H1 (cell line): ENCODE measurements at regions not wholly inside any gene's neighbourhood (a gene's known extent, or its start where the extent isn't known, plus 50 kb on each side); places are given as distances from the start of the nearest gene placed in this dataset.

Source experiments
- CTCF ChIA-PET: fragments of 300-600 bp; sonication (Branson Sonifier 250); formaldehyde crosslinking; loops from one replicate; lab custom pipeline; 2021; ENCODE audit not compliant: partially characterized antibody; lab: Charles Lee
- POLR2A ChIA-PET: fragments of 300-600 bp; sonication (Branson Sonifier 250); formaldehyde crosslinking; loops from one replicate; lab custom pipeline; 2021; ENCODE audit warnings: inconsistent platforms; ENCODE audit not compliant: partially characterized antibody; lab: Charles Lee
- DNase-seq, 2 experiments: peaks; one replicate each; pipeline versions ENCODE4 v3.0.0 to v3.0.0-alpha.2; 2010 to 2022; ENCODE audit warnings: low spot score in 2 of 2, low read depth in 1 of 2, mixed read lengths in 1 of 2
- FAIRE-seq: peaks from 2 replicates; lab custom pipeline; 2011; peaks lifted over from hg19 to GRCh38; lab: Jason Lieb, UNC
- H2AFZ ChIP-seq: 2 replicates; pipeline ENCODE4 v1.8.1; 2012; ENCODE audit warnings: low read length, inconsistent platforms
- H2AK5ac ChIP-seq: 2 replicates; pipeline ENCODE4 v1.6.1; 2013; ENCODE audit warnings: low read depth, low read length
- H2BK120ac ChIP-seq: replicated peaks from 2 replicates; pipeline ENCODE3; 2013; ENCODE audit warnings: low read depth, low read length, inconsistent platforms
- H2BK12ac ChIP-seq: 2 replicates; pipeline ENCODE4 v1.6.1; 2013; ENCODE audit warnings: low read depth, low read length
- H2BK15ac ChIP-seq: 2 replicates; pipeline ENCODE4 v1.6.1; 2013; ENCODE audit warnings: low read length
- H2BK20ac ChIP-seq: 2 replicates; pipeline ENCODE4 v1.6.1; 2013; ENCODE audit warnings: low read length
- H2BK5ac ChIP-seq: 2 replicates; pipeline ENCODE4 v1.6.1; 2013; ENCODE audit warnings: low read depth, low read length
- H3K14ac ChIP-seq: 2 replicates; pipeline ENCODE4 v1.6.1; 2013; ENCODE audit warnings: inconsistent platforms; ENCODE audit not compliant: insufficient read length
- H3K18ac ChIP-seq: 2 replicates; pipeline ENCODE4 v1.6.1; 2013; ENCODE audit warnings: low read length; ENCODE audit errors: extremely low read depth
- H3K23ac ChIP-seq: 2 replicates; pipeline ENCODE4 v1.6.1; 2013; ENCODE audit warnings: inconsistent platforms; ENCODE audit not compliant: insufficient read length
- H3K23me2 ChIP-seq: 2 replicates; pipeline ENCODE4 v1.6.1; 2013; ENCODE audit warnings: low read depth, low read length
- H3K27ac ChIP-seq: 2 replicates; pipeline ENCODE4 v1.6.1; 2011; ENCODE audit warnings: low read depth, low read length, inconsistent platforms
- H3K27me3 ChIP-seq, 4 experiments: replicated peaks in 1 of 4; 1 replicate in 1 of 4; 2 replicates in 3 of 4; pipeline versions ENCODE4 v1.6.1 to v1.8.1; 2011 to 2013; ENCODE audit warnings: low read length in 3 of 4, mild to moderate bottlenecking in 3 of 4, inconsistent platforms in 2 of 4, mixed read lengths in 2 of 4, moderate library complexity in 1 of 4; ENCODE audit not compliant: control insufficient read depth in 3 of 4, insufficient read depth in 3 of 4; ENCODE audit errors: extremely low read depth in 1 of 4
- H3K36me3 ChIP-seq, 4 experiments: 2 replicates each; pipeline versions ENCODE4 v1.6.1 to v1.8.1; 2011 to 2013; ENCODE audit warnings: mild to moderate bottlenecking in 4 of 4, low read length in 3 of 4, moderate library complexity in 2 of 4, control low read depth in 1 of 4, inconsistent platforms in 1 of 4; ENCODE audit not compliant: insufficient read depth in 4 of 4, control insufficient read depth in 2 of 4
- H3K4ac ChIP-seq: replicated peaks from 2 replicates; pipeline ENCODE3; 2013; ENCODE audit warnings: low read length, low read depth, mixed read lengths, inconsistent platforms; ENCODE audit not compliant: insufficient read length
- H3K4me1 ChIP-seq, 4 experiments: replicated peaks in 1 of 4; 1 replicate in 1 of 4; 2 replicates in 3 of 4; pipeline versions ENCODE4 v1.6.1 to v1.8.1; 2011 to 2013; ENCODE audit warnings: low read length in 3 of 4, inconsistent platforms in 2 of 4, mixed read lengths in 1 of 4; ENCODE audit not compliant: insufficient read depth in 4 of 4, control insufficient read depth in 3 of 4
- H3K4me2 ChIP-seq, 2 experiments: 2 replicates each; pipeline versions ENCODE4 v1.6.1 to v1.8.1; 2011 to 2013; ENCODE audit warnings: low read depth in 2 of 2, low read length in 2 of 2, control low read depth in 1 of 2, inconsistent platforms in 1 of 2, mild to moderate bottlenecking in 1 of 2; ENCODE audit not compliant: insufficient read depth in 1 of 2
- H3K4me3 ChIP-seq, 4 experiments: fragments of 200-600, 300-600 bp in 1 of 4; sonication (generic), shearing (Covaris generic), sonication (Bioruptor Twin) in 1 of 4; 2 replicates each; pipeline versions ENCODE4 v1.5.1 to v1.8.1; 2011 to 2016; ENCODE audit warnings: low read length in 4 of 4, low read depth in 3 of 4, control low read depth in 2 of 4, inconsistent platforms in 2 of 4, mild to moderate bottlenecking in 2 of 4, mixed read lengths in 1 of 4, moderate library complexity in 1 of 4; ENCODE audit not compliant: insufficient read depth in 2 of 4; ENCODE audit errors: extremely low read depth in 1 of 4
- H3K56ac ChIP-seq: replicated peaks from 2 replicates; pipeline ENCODE3; 2013; ENCODE audit warnings: low read depth, mild to moderate bottlenecking, mixed read lengths, low read length, inconsistent platforms; ENCODE audit not compliant: insufficient read length
- H3K79me1 ChIP-seq: 2 replicates; pipeline ENCODE4 v1.6.1; 2013; ENCODE audit warnings: low read depth, low read length, control low read depth
- H3K79me2 ChIP-seq, 2 experiments: 2 replicates each; pipeline versions ENCODE4 v1.6.1 to v1.8.1; 2012 to 2013; ENCODE audit warnings: low read length in 2 of 2, mild to moderate bottlenecking in 2 of 2, inconsistent platforms in 1 of 2; ENCODE audit not compliant: insufficient read depth in 2 of 2, control insufficient read depth in 1 of 2
- H3K9ac ChIP-seq, 4 experiments: replicated peaks in 1 of 4; 1 replicate in 1 of 4; 2 replicates in 3 of 4; pipeline versions ENCODE4 v1.6.1 to v1.8.1; 2011 to 2013; ENCODE audit warnings: low read depth in 3 of 4, low read length in 3 of 4, control low read depth in 2 of 4, mild to moderate bottlenecking in 2 of 4, moderate library complexity in 2 of 4, inconsistent platforms in 1 of 4; ENCODE audit errors: extremely low read depth in 1 of 4
- H3K9me3 ChIP-seq, 2 experiments: 2 replicates each; pipeline versions ENCODE4 v1.6.1 to v1.8.1; 2012 to 2013; ENCODE audit warnings: mild to moderate bottlenecking in 2 of 2, moderate library complexity in 2 of 2, control low read depth in 1 of 2, inconsistent platforms in 1 of 2, low read depth in 1 of 2, low read length in 1 of 2, mixed read lengths in 1 of 2; ENCODE audit not compliant: insufficient read depth in 2 of 2
- H4K20me1 ChIP-seq, 2 experiments: replicated peaks in 1 of 2; 2 replicates each; pipeline versions ENCODE3 to v1.8.1; 2011 to 2013; ENCODE audit warnings: inconsistent platforms in 2 of 2, low read length in 2 of 2, mild to moderate bottlenecking in 1 of 2; ENCODE audit not compliant: insufficient read depth in 2 of 2, control insufficient read depth in 1 of 2
- H4K5ac ChIP-seq: 2 replicates; pipeline ENCODE4 v1.6.1; 2013; ENCODE audit warnings: low read length, low read depth, mixed read lengths, inconsistent platforms; ENCODE audit not compliant: insufficient read length
- H4K8ac ChIP-seq: 2 replicates; pipeline ENCODE4 v1.8.0; 2013; ENCODE audit warnings: mild to moderate bottlenecking, moderate library complexity, low read length, inconsistent platforms; ENCODE audit not compliant: insufficient read depth; ENCODE audit errors: extremely low read depth
- H4K91ac ChIP-seq: replicated peaks from 2 replicates; pipeline ENCODE3; 2013; ENCODE audit warnings: low read length, mixed read lengths, inconsistent platforms; ENCODE audit not compliant: insufficient read length
- ASH2L ChIP-seq: fragments of 200-600, 300-600 bp; sonication (generic); IDR thresholded peaks from one replicate; pipeline ENCODE4 v1.7.1; 2017; ENCODE audit warnings: low read length
- CREB1 ChIP-seq: IDR thresholded peaks from 2 replicates; pipeline ENCODE4 v1.6.1; 2012; ENCODE audit warnings: inconsistent platforms
- GTF2F1 ChIP-seq: IDR thresholded peaks from 2 replicates; pipeline ENCODE4 v1.6.1; 2012; ENCODE audit warnings: low read depth, low read length, improper control_type of control experiment, borderline replicate concordance
- KDM1A ChIP-seq: fragments of 200-600, 300-600 bp; sonication (generic); IDR thresholded peaks from 2 replicates; pipeline ENCODE4 v1.7.1; 2016; ENCODE audit warnings: mild to moderate bottlenecking, low read length, borderline replicate concordance
- MAX ChIP-seq: IDR thresholded peaks from 2 replicates; pipeline ENCODE4 v1.6.1; 2012; ENCODE audit warnings: inconsistent platforms
- NANOG ChIP-seq: IDR thresholded peaks from 2 replicates; pipeline ENCODE4 v1.6.1; 2011; ENCODE audit warnings: low read length, low read depth, mild to moderate bottlenecking, inconsistent platforms; ENCODE audit not compliant: insufficient read depth, poor library complexity, severe bottlenecking
- POLR2A ChIP-seq, 2 experiments: IDR thresholded peaks; 1 replicate in 1 of 2; 2 replicates in 1 of 2; pipeline ENCODE4 v1.6.1; 2011; ENCODE audit warnings: low read depth in 2 of 2, low read length in 2 of 2, mild to moderate bottlenecking in 2 of 2; ENCODE audit errors: control extremely low read depth in 1 of 2
- SP1 ChIP-seq: IDR thresholded peaks from 2 replicates; pipeline ENCODE4 v1.6.1; 2011; ENCODE audit warnings: low read depth, low read length
- TBP ChIP-seq: IDR thresholded peaks from 2 replicates; pipeline ENCODE4 v1.6.1; 2011; ENCODE audit warnings: low read depth, low read length, improper control_type of control experiment
- TEAD4 ChIP-seq: IDR thresholded peaks from 2 replicates; pipeline ENCODE4 v1.6.1; 2012; ENCODE audit warnings: low read depth, low read length, inconsistent platforms, mixed read lengths
- YY1 ChIP-seq: IDR thresholded peaks from 2 replicates; pipeline ENCODE4 v1.6.1; 2011; ENCODE audit warnings: low read depth, mild to moderate bottlenecking, low read length
- WGBS, 2 experiments: shearing (Covaris generic) in 1 of 2; methylation state at CpG; one replicate each; pipeline versions ENCODE4 v1.1.6 to v1.1.7; 2013 to 2015; ENCODE audit warnings: low lambda C conversion rate in 2 of 2, mixed read lengths in 2 of 2, inconsistent platforms in 1 of 2, low coverage in 1 of 2, missing lambda C conversion rate in 1 of 2; ENCODE audit not compliant: insufficient replicate concordance in 2 of 2, insufficient coverage in 1 of 2, insufficient read length in 1 of 2; ENCODE audit errors: extremely low coverage in 1 of 2, missing lambda C conversion rate in 1 of 2; 5-methylcytosine and 5-hydroxymethylcytosine counted together
- TF ChIP-seq, protein P1 (sequence below): IDR thresholded peaks from 2 replicates; pipeline ENCODE4 v1.6.1; 2012; ENCODE audit warnings: low read length, inconsistent platforms
- TF ChIP-seq, protein P2 (sequence below): IDR thresholded peaks from 2 replicates; pipeline ENCODE4 v1.6.1; 2012; ENCODE audit warnings: inconsistent platforms

DNA sequence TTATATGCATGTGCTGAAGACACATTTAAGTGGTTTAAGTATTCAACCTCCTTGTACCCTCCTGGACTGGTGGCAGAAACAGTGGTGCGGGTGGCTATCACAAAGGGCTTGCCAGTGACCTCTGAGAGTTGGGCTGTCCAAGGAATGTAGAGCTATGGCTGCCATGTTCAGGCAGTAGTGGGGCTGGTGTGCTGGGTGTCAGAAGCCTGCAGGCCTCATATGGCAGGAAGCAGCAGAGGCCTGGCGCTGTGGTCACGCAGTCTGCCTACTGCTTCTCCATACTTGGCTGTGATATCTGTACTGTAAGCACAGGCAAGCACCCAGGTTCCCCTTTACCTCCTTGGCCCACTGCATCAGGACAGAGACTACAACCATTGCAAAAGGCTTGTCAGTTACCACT is 870.0 kb downstream of the LRRIQ3 start:
- Histone ChIP-seq H2BK5ac (no peak overlapping the region), H3K56ac (no peak overlapping the region), H2BK15ac (no peak overlapping the region), H2AFZ (peak overlapping the region; percentile 62; the same call in 1 of the 2 replicates), H3K36me3 (no peaks in the 10 kb centered on the region), H2BK20ac (no peak overlapping the region), H3K14ac (no peak overlapping the region), H3K79me1 (no peaks in the 10 kb centered on the region), H3K4me2 (no peak overlapping the region), H3K23me2 (no peaks in the 10 kb centered on the region), H3K27ac (no peak overlapping the region), H3K4me3 (no peak overlapping the region), H4K91ac (no peak overlapping the region), H3K27me3 (no peaks in the 10 kb centered on the region; a peak in 1 of 7 replicates), H3K79me2 (no peaks in the 10 kb centered on the region), H2AK5ac (no peak overlapping the region), H3K4ac (no peak overlapping the region), H2BK120ac (no peak overlapping the region), H2BK12ac (no peak overlapping the region), H3K9me3 (0 out of 4 replicates have a peak, but pooled peaks cover 0 to 3% of the 10 kb centered on the region in 2 experiments), H3K23ac (no peak overlapping the region), H4K5ac (no peak overlapping the region), H4K20me1 (no peaks in the 10 kb centered on the region), H3K9ac (no peak overlapping the region), H3K4me1 (no peaks in the 10 kb centered on the region), H4K8ac (peak overlapping the region; percentile 46; the same call in 1 of the 2 replicates), H3K18ac (no peak overlapping the region)
- WGBS, 2 experiments: 100% methylated on average over 3 of the region's 3 CpGs; no CpG with 5 or more reads in 1 of the 2 experiments
- no peak for DNase-seq
- FAIRE-seq: no peak
- POLR2A ChIA-PET: no interaction called here
- CTCF ChIA-PET: interaction anchor here (1.6 kb wide), 1 partner anchor 15 kb away, joined by 3 read pairs; no protein-coding TSS in a partner anchor
- TF ChIP-seq GTF2F1 (no peak), MAX (no peak), ASH2L (no peak), TBP (no peak), CREB1 (no peak), POLR2A (IDR thresholded peaks at IDR 0.05; ENCODE audit: control extremely low read depth in 1 of 2, low read depth in 2 of 2, low read length in 2 of 2) (no peak), YY1 (no peak), SP1 (no peak), TEAD4 (no peak), NANOG (no peak), KDM1A (no peak)
- TF ChIP-seq, protein P1, sequence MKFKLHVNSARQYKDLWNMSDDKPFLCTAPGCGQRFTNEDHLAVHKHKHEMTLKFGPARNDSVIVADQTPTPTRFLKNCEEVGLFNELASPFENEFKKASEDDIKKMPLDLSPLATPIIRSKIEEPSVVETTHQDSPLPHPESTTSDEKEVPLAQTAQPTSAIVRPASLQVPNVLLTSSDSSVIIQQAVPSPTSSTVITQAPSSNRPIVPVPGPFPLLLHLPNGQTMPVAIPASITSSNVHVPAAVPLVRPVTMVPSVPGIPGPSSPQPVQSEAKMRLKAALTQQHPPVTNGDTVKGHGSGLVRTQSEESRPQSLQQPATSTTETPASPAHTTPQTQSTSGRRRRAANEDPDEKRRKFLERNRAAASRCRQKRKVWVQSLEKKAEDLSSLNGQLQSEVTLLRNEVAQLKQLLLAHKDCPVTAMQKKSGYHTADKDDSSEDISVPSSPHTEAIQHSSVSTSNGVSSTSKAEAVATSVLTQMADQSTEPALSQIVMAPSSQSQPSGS: no peak
- TF ChIP-seq, protein P2, sequence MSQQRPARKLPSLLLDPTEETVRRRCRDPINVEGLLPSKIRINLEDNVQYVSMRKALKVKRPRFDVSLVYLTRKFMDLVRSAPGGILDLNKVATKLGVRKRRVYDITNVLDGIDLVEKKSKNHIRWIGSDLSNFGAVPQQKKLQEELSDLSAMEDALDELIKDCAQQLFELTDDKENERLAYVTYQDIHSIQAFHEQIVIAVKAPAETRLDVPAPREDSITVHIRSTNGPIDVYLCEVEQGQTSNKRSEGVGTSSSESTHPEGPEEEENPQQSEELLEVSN: no peak
